GM12874 (cell line): ENCODE measurements at regions not wholly inside any gene's neighbourhood (a gene's known extent, or its start where the extent isn't known, plus 50 kb on each side); places are given as distances from the start of the nearest gene placed in this dataset.

ENCODE experiments used
- TF ChIP-seq, protein P1 (sequence below): IDR thresholded peaks from 2 replicates; pipeline ENCODE4 v1.5.1; 2011; ENCODE audit warnings: low read depth, mild to moderate bottlenecking, control low read depth, low read length, moderate library complexity; ENCODE audit not compliant: insufficient read depth

DNA sequence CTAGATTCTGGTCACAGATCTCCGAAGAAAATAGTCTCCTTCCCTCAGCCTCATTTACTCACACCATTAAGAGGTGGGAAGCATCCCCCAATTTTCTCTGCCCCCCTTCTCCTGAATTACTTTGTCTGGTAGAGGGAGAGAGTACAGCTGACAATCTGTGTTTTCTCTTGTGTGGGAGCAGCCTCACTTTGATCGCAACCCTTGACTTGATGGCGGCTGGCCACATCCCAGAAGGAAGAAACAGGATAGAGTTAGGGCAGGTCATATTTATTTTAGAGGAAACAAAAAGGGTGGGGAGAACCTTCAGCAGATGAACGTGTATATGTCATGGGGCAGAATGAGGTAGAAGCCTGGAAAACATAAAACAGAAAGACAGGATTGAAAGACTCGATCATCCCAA, 82.4 kb upstream of the FAM171A1 start:
- TF ChIP-seq, protein P1, sequence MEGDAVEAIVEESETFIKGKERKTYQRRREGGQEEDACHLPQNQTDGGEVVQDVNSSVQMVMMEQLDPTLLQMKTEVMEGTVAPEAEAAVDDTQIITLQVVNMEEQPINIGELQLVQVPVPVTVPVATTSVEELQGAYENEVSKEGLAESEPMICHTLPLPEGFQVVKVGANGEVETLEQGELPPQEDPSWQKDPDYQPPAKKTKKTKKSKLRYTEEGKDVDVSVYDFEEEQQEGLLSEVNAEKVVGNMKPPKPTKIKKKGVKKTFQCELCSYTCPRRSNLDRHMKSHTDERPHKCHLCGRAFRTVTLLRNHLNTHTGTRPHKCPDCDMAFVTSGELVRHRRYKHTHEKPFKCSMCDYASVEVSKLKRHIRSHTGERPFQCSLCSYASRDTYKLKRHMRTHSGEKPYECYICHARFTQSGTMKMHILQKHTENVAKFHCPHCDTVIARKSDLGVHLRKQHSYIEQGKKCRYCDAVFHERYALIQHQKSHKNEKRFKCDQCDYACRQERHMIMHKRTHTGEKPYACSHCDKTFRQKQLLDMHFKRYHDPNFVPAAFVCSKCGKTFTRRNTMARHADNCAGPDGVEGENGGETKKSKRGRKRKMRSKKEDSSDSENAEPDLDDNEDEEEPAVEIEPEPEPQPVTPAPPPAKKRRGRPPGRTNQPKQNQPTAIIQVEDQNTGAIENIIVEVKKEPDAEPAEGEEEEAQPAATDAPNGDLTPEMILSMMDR = no peak

DNA sequence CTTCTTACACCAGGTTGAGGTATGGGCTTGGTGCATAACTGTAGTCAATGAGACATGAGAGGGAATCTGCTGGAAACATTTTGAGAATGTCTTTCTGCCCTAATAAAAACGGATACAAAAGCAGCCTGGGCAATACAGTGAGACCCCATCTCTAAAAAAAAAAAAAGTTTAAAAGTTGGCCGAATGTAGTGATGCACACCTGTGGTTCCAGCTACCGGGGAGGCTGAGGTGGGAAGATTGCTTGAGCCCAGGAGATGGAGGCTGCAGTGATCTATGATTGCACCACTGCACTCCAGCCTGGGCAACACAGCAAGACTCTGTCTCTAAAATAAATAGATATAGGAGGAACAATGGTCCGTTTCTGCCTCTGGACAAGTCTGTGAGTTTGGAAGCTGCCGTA, 81.5 kb upstream of the FAM171A1 start:
- TF ChIP-seq, protein P1 = no peak

DNA sequence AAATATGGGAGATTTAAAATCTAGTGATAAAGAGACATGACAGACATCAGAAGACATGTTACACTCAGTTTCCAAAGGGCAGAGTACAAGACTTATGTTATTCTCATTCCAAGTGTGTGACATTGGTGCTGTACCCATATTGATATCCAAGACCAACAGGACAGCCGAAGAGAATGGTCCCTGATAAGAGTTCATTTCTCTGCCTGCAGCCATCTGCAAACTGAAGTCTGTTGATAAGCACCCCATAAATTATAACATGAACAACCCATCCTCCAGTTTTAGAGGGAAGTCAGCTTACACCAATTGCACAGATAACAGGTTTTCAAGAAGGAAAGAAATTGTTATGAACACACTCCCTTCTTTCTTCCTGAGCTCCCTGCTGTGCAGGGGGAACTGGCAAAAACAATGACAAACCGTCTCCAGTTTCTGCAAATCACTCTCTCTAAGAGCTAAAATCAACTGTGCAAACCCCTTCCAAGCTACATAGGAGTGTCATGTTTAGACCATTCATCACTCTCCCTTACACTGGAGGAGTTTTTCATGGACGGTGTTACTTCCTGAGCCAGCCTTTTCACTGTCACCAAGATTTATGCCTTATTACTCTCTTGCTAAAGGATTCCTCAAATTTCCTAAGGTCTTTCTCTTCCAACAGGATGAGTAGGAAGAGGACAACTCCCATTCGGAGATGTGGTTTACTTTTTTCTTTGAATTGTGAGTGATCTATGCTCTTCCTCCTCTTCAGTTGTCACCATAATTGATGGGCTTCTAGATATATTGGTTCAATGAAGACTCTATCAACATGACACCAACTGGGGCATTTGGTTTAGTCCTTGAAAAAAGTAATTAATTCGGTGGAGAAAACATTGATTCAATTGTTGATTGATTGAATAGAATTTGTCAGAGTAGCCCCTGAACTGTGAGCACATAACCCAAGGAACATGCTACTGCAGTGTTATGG, 80.3 kb upstream of the FAM171A1 start:
- TF ChIP-seq, protein P1 = no peak

DNA sequence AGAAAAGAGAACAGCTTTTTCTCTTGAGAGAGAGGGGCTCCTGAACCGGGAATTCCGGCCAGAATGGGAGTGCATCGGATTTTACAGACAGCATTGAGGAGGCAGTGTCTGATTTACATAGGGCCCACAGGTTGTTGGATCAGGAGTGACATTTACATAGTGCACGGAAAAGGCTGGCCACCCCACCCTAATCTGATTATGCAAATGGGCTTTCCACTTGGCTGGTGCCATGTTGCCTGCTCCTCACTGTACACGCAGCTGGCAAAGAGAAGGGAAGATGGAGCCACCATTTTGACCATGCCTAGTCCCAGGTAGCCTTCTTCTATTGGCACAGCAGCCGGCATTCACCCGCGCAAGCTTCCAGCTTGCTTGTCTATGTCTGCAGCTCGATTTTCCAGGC, 77.5 kb upstream of the FAM171A1 start:
- TF ChIP-seq, protein P1 = no peak

DNA sequence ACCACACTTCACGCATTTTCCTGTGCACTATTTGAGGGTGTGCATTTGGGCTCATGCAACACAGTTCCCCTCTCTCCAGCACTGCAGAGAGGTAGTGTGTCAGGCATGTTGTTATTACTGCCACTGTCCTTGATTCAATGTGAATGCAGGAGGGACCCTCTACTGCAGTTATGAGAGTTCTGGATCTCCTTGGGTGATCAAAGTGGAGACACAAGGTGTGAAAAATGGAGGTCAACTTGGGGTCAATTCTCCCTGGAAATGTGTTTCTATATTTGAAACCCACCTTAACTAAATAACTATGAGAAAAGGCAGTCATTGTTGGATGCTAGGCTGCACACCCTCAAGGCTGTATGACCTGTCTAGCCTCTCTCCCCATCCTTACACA, 73.9 kb upstream of the FAM171A1 start:
- TF ChIP-seq, protein P1 = no peak

DNA sequence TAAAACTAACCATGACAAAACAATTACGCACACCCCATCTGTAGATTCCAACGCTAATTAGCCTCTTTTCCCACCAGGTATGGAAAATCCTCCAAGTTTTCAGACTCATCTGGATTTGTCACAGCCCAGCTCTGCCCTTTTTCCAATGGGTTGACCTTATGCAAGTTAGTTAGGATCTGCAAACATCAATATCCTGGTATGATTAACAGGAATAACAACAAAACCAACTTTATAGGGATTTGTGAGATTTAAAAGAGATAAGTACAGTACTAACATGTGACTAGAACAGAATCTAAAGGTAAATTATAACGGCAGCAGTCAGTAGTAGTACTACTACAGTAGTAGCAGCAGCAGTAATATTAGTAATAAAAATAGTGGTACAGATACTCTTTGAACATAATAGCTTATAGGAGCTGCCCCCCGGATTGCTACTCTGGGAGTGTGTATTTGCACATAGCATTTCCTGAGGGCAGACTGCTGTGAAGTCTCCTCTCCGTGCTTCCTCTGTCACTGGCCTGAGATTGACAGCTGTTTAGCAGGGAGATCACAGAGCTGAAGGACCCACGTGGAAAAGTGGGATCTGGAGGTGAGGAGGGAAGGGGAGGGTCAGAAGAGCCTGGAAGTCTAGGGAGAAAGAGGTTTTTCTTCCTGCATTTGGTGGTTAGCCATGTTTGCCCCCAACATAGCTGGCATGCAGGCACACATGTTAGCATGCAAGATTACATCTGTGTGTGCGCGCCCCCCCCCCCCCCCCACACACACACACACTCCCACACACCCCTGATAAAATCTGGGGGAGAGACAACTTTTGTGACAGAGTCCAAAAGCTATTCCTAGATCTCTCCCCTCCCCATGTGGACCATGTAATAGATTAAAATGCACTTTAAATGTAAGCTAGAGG, 73.3 kb upstream of the FAM171A1 start:
- TF ChIP-seq, protein P1 = no peak

DNA sequence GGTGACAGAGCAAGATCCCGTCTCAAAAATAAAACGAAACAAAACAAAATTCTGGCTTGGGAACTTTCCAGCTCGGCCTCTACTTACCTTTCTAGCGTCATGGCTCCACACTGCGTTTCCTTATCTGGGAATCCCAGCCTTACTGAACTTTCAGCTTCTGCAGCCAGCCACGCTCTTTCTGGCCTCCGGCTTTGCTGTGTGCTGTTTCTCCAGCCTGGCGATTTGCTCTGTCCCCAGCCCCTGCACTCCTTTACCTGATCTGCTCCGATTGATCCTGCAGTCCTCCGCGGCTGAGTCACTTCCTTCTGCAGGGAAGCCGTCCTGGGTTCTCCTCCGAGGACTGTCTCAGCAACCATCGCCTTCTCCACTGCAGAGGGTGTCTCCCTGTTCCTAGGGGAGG, 71.0 kb upstream of the FAM171A1 start:
- TF ChIP-seq, protein P1 = no peak
